ENCODE measurements at regions not wholly inside any gene's neighbourhood (a gene's known extent, or its start where the extent isn't known, plus 50 kb on each side); places are given as distances from the start of the nearest gene placed in this dataset.

- DNase-seq, result no peak
Observed at GRCh38 chr2:75792996-75793395, 82.3 kb upstream of the GCFC2 start.

DNA sequence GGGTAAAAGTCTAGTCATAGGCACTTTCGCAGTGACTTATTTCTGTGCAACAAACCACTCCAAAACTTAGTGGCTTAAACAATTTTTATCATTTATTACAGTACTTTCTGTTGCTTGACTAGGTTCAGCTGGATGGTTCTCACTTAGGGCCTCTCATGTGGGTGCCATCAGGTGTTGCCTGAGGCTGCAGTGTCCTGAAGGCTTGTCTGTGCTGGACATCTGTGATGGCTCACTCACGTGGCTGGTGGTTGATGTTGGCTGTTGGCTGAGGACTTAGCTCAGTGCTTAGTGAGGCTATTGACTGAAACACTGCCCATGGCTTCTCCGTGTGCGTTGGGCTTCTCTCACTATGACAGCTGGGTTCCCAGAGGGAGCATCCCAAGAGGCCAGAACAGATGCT, 81.4 kb upstream of the GCFC2 start:
- no peak for DNase-seq

- DNase-seq, result no peak
Observed at GRCh38 chr2:75790814-75791467, 80.2 kb upstream of the GCFC2 start.

DNA sequence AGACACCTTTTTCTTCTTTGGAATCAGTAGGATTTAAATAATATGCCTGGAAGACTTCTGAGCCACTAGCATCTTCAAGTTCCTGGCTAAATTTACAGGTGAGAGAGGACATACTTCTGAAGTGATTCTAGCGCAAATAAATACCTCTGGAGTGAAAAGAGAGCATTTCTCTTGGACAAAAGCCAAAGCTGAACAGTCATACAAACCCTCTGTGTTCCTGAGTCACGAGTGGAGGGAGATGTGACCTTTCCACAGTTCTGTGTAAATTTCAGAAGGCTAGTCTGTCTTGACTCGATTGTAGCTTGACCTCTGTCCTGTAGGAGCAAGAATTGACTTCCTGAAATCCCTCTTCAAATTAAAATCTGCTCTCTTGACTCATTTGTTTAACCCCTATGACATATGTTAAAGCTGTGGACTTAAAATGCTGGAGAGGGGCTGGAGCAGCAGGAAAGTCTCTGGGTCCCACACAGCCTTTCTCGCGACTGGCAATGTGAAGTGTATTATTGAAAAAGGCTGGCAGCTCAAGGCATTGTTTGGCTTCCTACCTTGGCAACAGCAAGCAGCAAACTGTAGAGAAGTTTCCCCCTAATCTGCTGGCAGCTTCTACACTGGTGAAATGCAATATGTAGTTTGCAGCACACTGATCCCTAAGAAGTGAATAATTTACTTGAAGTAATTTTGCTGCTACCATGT, 79.6 kb upstream of the GCFC2 start:
- no peak for DNase-seq

DNA sequence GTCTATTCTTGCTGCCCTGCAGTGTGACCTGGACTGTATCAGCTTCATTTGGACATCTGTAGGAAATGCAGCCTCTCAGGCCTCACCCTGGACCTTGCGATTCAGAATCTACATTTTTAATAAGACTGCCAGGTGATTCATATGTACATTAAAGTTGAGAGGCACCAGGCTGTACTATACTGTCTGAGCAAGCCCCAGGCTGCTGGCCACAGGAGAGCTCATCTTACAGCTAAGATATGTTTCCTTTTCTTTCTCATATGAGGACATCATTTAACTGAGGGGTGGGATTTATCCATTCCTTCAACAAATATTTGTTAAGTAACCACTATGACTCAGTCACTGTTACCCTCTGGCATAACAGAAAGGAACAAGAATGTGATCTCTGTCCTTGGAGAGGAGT, 78.2 kb upstream of the GCFC2 start:
- DNase-seq, result no peak

- no peak for DNase-seq
Observed at GRCh38 chr2:75788154-75788553, 77.4 kb upstream of the GCFC2 start.

DNA sequence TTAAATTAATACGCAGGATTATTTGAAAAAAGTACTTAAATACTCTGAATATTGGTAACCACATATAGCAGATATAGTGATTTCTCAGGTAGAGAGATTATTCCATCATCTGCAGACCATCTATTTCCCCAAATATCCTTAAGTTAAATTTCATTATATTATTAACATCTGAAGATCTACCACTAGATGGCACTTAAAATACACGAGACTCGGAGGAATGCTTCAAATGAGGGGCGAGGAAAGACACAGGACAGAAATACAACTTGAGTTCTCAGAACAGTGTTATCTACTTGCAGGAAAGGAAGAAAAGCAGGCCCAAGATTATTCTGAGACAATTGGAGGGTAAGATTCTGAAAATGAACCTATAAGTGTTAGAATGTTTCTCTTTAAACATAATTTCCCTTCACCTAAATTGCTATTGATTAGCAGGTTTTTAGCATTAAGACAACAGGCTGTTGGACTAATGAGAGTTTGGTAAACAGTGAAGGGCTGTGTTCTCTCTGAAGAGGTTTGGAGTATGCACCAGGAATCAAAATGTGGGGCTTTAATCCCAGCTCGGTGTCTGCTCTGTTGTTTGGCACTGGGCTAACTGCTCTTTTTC, 76.9 kb upstream of the GCFC2 start:
- DNase-seq, result no peak

DNA sequence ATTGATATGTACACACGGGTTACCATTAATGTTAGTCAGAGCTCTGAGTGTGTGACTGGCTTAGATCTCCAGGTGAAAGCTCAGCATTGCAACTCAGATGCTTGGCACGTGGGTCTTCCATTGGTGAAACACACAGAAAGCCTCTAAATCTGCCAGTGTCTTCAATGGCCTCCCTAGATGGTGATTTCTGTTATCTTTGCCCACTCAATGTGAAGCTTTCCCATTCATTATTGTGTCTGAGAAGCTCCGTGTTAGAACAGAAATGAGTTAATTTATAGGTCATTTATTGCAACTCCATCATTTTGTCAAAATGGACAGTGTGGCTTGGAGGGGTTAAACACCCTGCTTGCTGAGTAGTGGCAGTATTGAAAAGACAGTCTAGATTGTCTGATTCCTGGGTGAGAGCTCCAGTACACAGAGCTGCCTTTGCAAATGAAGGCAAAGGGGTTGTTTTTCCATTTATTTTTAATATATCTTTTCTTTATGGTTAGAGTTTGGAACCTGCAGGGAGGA, 64.7 kb upstream of the GCFC2 start:
- no peak for DNase-seq

- DNase-seq, result no peak
Observed at GRCh38 chr2:75772908-75773630, 62.4 kb upstream of the GCFC2 start.

GRCh38 chr2:75765798-75766197, 55.1 kb upstream of the GCFC2 start:
- no peak for DNase-seq

DNA sequence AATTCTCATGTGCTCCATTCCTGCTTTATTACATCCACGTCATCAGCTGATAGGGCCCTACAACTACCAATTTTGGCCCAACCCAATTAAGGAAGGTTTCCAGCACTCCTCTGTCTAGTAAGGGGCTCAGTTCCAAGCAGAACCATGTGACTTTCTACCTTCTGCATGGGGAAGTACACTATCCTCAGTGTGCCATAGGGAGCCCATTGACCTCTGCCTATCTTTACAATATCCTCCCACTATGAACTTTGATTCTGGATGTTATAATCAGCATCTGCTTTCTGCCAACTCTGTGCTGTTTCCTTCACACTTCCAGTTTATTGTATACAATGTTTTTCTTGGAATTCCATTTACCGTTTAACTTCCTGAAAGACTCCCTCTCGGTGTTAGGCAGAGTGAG, 53.9 kb upstream of the GCFC2 start:
- DNase-seq, result no peak
